HCT116 (cell line): ENCODE measurements at regions not wholly inside any gene's neighbourhood (a gene's known extent, or its start where the extent isn't known, plus 50 kb on each side); places are given as distances from the start of the nearest gene placed in this dataset.

Experiments
- ATAC-seq: fragments of 200-7000 bp; cut with Tn5 transposase; 2 replicates; pipeline ENCODE4 v1.9.1; 2020; ENCODE audit warnings: mild to moderate bottlenecking, moderate library complexity
- BruUV-seq: library from RNA; stranded (reverse); fragments of 400-500 nt; replicated peaks from 2 replicates; lab custom pipeline; 2021; lab: Mats Ljungman, UMichigan
- CTCF ChIA-PET: fragments of 300-600 bp; sonication (Branson Sonifier 250); formaldehyde crosslinking; loops from one replicate; lab custom pipeline; 2021; ENCODE audit warnings: antibody characterized with exemption; lab: Charles Lee
- POLR2A ChIA-PET: fragments of 300-600, 350-600 bp; sonication (Branson Sonifier 250); formaldehyde crosslinking; loops from one replicate; lab custom pipeline; 2021; ENCODE audit warnings: antibody characterized with exemption; lab: Charles Lee
- RAD21 ChIA-PET, 2 experiments: fragments of 300-600 bp; sonication (Branson Sonifier 250); formaldehyde crosslinking; loops; one replicate each; lab custom pipeline; 2023; ENCODE audit warnings: low total read pairs in 2 of 2; ENCODE audit not compliant: uncharacterized antibody in 2 of 2, unreplicated experiment in 2 of 2, low non-redundant PET in 1 of 2; lab: Charles Lee
- DNase-seq: peaks from one replicate; pipeline ENCODE4 v3.0.0-alpha.2; 2010; ENCODE audit warnings: low read depth, low spot score
- H2AFZ ChIP-seq: fragments of 200-600 bp; shearing (Covaris generic), sonication (generic); 2 replicates; pipeline ENCODE4 v1.6.1; 2017; ENCODE audit warnings: low read depth, mixed run types, mixed read lengths, antibody characterized with exemption, low read length; ENCODE audit not compliant: poor library complexity, severe bottlenecking
- H3K27ac ChIP-seq: 2 replicates; pipeline ENCODE4 v1.5.1; 2012; ENCODE audit warnings: low read depth, low read length
- H3K27me3 ChIP-seq: fragments of 200-600 bp; sonication (generic); 2 replicates; pipeline ENCODE4 v1.6.1; 2016; ENCODE audit warnings: mixed run types, low read length, mixed read lengths; ENCODE audit not compliant: insufficient read depth
- H3K36me3 ChIP-seq, 2 experiments: fragments of 200-500 bp in 1 of 2; fragments of 200-600 bp in 1 of 2; sonication (Bioruptor generic) in 1 of 2; sonication (generic) in 1 of 2; 2 replicates each; pipeline versions ENCODE4 v1.5.1 to v1.6.1; 2014 to 2016; ENCODE audit warnings: low read length in 2 of 2, inconsistent platforms in 1 of 2, mixed read lengths in 1 of 2, mixed run types in 1 of 2; ENCODE audit not compliant: insufficient read depth in 2 of 2, control insufficient read depth in 1 of 2
- H3K4me1 ChIP-seq, 2 experiments: fragments of 200-600 bp in 1 of 2; sonication (generic) in 1 of 2; 2 replicates each; pipeline versions ENCODE4 v1.5.1 to v1.6.1; 2012 to 2017; ENCODE audit warnings: low read length in 2 of 2, inconsistent platforms in 1 of 2, mild to moderate bottlenecking in 1 of 2, mixed read lengths in 1 of 2, mixed run types in 1 of 2, moderate library complexity in 1 of 2; ENCODE audit not compliant: insufficient read depth in 2 of 2, control insufficient read depth in 1 of 2
- H3K4me2 ChIP-seq: fragments of 200-600 bp; sonication (generic); 2 replicates; pipeline ENCODE4 v1.6.1; 2017; ENCODE audit warnings: mixed run types, low read length, mixed read lengths
- H3K4me3 ChIP-seq, 2 experiments: fragments of 200-600 bp in 1 of 2; sonication (generic) in 1 of 2; replicated peaks in 1 of 2; 2 replicates each; pipeline ENCODE4 v1.5.1; 2011 to 2016; ENCODE audit warnings: low read length in 2 of 2, control low read depth in 1 of 2, low read depth in 1 of 2, mild to moderate bottlenecking in 1 of 2, mixed read lengths in 1 of 2, mixed run types in 1 of 2
- H3K79me2 ChIP-seq: fragments of 200-600 bp; sonication (generic); 2 replicates; pipeline ENCODE4 v1.6.1; 2017; ENCODE audit warnings: mild to moderate bottlenecking, mixed run types, low read length, moderate library complexity, mixed read lengths; ENCODE audit not compliant: insufficient read depth
- H3K9ac ChIP-seq: fragments of 200-600 bp; sonication (generic); 2 replicates; pipeline ENCODE4 v1.6.1; 2016; ENCODE audit warnings: low read length, mixed read lengths
- H3K9me2 ChIP-seq: fragments of 200-600 bp; sonication (generic), shearing (Covaris generic); 2 replicates; pipeline ENCODE4 v1.6.1; 2017; ENCODE audit warnings: mixed run types, mild to moderate bottlenecking, moderate library complexity; ENCODE audit not compliant: insufficient read depth
- H3K9me3 ChIP-seq, 2 experiments: fragments of 200-500 bp in 1 of 2; fragments of 200-600 bp in 1 of 2; sonication (Bioruptor generic) in 1 of 2; sonication (generic) in 1 of 2; 2 replicates each; pipeline ENCODE4 v1.6.1; 2014 to 2017; ENCODE audit warnings: low read length in 2 of 2, mixed read lengths in 2 of 2, inconsistent platforms in 1 of 2, low read depth in 1 of 2, mild to moderate bottlenecking in 1 of 2, mixed run types in 1 of 2, moderate library complexity in 1 of 2; ENCODE audit not compliant: control insufficient read depth in 1 of 2, insufficient read depth in 1 of 2
- H4K20me1 ChIP-seq: fragments of 200-600 bp; sonication (generic), shearing (Covaris generic); 2 replicates; pipeline ENCODE4 v1.6.1; 2017; ENCODE audit warnings: mixed run types, mild to moderate bottlenecking, moderate library complexity; ENCODE audit not compliant: insufficient read depth
- CBX3 ChIP-seq: IDR thresholded peaks from 2 replicates; pipeline ENCODE4 v1.6.1; 2012; ENCODE audit warnings: low read depth
- CEBPB ChIP-seq: IDR thresholded peaks from 2 replicates; pipeline ENCODE4 v1.6.1; 2012; ENCODE audit warnings: low read depth
- ELF1 ChIP-seq: IDR thresholded peaks from 2 replicates; pipeline ENCODE4 v1.6.1; 2012; ENCODE audit warnings: low read depth, borderline replicate concordance
- EZH2phosphoT487 ChIP-seq: fragments of 200-600 bp; IDR thresholded peaks from 2 replicates; pipeline ENCODE4 v1.6.1; 2018; ENCODE audit warnings: antibody characterized with exemption, borderline replicate concordance
- POLR2A ChIP-seq: IDR thresholded peaks from 2 replicates; pipeline ENCODE4 v1.7.0; 2011; ENCODE audit warnings: borderline replicate concordance; ENCODE audit not compliant: insufficient read depth, insufficient read length; ENCODE audit errors: extremely low read depth
- POLR2AphosphoS5 ChIP-seq: IDR thresholded peaks from 2 replicates; pipeline ENCODE4 v1.6.1; 2011; ENCODE audit warnings: mild to moderate bottlenecking, low read depth, low read length, moderate library complexity
- intact Hi-C: fragments of 100-400 bp; cut with micrococcal nuclease; formaldehyde crosslinking; loops from 2 replicates; pipeline ENCODE4 v1.10.0; 2022
- TF ChIP-seq, protein P1 (sequence below): IDR thresholded peaks from 2 replicates; pipeline ENCODE4 v1.6.1; 2012; ENCODE audit warnings: low read depth
- TF ChIP-seq, protein P2 (sequence below): IDR thresholded peaks from 2 replicates; pipeline ENCODE4 v1.6.1; 2012
- TF ChIP-seq, protein P3 (sequence below): IDR thresholded peaks from 2 replicates; pipeline ENCODE4 v1.6.1; 2011; ENCODE audit warnings: mild to moderate bottlenecking, low read length, moderate library complexity; ENCODE audit not compliant: insufficient replicate concordance; ENCODE audit errors: extremely low read depth

DNA sequence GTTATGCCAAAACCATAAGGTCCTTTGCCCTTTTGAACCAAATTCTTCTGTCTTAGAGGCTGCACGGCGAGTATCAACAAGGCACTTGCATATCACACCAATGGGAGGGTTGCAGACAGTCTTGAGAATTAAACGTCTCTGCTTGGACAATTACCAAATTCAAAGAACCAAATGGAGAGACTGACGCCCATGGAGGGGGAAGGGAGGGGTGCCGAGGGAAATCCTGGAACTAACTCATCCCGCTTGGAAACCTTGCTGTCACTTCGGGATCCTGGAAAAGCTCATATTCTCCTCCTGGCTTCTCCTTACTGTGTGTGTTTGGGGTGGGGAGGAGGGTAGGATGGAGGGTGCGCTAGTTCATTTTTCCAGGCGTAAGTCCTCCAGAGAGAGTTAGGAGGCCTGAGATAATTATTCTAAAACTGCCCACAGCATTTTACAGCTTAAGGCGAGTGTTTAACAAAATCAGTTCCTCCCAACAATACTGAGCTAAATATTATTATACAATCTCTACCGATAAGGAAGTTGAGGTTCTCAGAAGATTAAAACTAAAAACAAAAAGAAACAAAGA is 425.1 kb downstream of the TSHZ3 start:
- Histone ChIP-seq H3K9me3 (peaks cover 8 to 48% of the 10 kb centered on the region in 2 experiments; a peak in 2 of 4 replicates), H3K36me3 (no peaks in the 10 kb centered on the region), H3K4me2 (no peak overlapping the region), H3K9me2 (no peaks in the 10 kb centered on the region), H3K27me3 (no peaks in the 10 kb centered on the region), H4K20me1 (no peaks in the 10 kb centered on the region), H3K27ac (no peak overlapping the region), H3K79me2 (no peaks in the 10 kb centered on the region), H3K4me1 (no peaks in the 10 kb centered on the region)
- no TSS peak for BruUV-seq
- RAD21 ChIA-PET = no interaction called here
- DNase-seq = no peak
- CTCF ChIA-PET = no interaction called here
- intact Hi-C loops = no loop called here
- no peak for ATAC-seq
- TF ChIP-seq CBX3 (no peak), POLR2A (no peak), CEBPB (no peak), EZH2phosphoT487 (no peak), POLR2AphosphoS5 (no peak), ELF1 (no peak)
- TF ChIP-seq, protein P1, sequence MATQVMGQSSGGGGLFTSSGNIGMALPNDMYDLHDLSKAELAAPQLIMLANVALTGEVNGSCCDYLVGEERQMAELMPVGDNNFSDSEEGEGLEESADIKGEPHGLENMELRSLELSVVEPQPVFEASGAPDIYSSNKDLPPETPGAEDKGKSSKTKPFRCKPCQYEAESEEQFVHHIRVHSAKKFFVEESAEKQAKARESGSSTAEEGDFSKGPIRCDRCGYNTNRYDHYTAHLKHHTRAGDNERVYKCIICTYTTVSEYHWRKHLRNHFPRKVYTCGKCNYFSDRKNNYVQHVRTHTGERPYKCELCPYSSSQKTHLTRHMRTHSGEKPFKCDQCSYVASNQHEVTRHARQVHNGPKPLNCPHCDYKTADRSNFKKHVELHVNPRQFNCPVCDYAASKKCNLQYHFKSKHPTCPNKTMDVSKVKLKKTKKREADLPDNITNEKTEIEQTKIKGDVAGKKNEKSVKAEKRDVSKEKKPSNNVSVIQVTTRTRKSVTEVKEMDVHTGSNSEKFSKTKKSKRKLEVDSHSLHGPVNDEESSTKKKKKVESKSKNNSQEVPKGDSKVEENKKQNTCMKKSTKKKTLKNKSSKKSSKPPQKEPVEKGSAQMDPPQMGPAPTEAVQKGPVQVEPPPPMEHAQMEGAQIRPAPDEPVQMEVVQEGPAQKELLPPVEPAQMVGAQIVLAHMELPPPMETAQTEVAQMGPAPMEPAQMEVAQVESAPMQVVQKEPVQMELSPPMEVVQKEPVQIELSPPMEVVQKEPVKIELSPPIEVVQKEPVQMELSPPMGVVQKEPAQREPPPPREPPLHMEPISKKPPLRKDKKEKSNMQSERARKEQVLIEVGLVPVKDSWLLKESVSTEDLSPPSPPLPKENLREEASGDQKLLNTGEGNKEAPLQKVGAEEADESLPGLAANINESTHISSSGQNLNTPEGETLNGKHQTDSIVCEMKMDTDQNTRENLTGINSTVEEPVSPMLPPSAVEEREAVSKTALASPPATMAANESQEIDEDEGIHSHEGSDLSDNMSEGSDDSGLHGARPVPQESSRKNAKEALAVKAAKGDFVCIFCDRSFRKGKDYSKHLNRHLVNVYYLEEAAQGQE = no peak
- TF ChIP-seq, protein P2, sequence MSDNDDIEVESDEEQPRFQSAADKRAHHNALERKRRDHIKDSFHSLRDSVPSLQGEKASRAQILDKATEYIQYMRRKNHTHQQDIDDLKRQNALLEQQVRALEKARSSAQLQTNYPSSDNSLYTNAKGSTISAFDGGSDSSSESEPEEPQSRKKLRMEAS = no peak
- TF ChIP-seq, protein P3, sequence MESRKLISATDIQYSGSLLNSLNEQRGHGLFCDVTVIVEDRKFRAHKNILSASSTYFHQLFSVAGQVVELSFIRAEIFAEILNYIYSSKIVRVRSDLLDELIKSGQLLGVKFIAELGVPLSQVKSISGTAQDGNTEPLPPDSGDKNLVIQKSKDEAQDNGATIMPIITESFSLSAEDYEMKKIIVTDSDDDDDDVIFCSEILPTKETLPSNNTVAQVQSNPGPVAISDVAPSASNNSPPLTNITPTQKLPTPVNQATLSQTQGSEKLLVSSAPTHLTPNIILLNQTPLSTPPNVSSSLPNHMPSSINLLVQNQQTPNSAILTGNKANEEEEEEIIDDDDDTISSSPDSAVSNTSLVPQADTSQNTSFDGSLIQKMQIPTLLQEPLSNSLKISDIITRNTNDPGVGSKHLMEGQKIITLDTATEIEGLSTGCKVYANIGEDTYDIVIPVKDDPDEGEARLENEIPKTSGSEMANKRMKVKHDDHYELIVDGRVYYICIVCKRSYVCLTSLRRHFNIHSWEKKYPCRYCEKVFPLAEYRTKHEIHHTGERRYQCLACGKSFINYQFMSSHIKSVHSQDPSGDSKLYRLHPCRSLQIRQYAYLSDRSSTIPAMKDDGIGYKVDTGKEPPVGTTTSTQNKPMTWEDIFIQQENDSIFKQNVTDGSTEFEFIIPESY = no peak
- TF ChIP-seq, all 23 proteins: peak for 0
- no peak overlapping the region for H3K4me3 ChIP-seq
- H3K9ac ChIP-seq = no peak overlapping the region
- no peak overlapping the region for H2AFZ ChIP-seq
- POLR2A ChIA-PET = no interaction called here
